ENCODE measurements at regions not wholly inside any gene's neighbourhood (a gene's known extent, or its start where the extent isn't known, plus 50 kb on each side); places are given as distances from the start of the nearest gene placed in this dataset.

GRCh38 chr3:115562636-115563267 lies 60.6 kb upstream of the GAP43 start:
- no peak overlapping the region for H4K12ac ChIP-seq (ENCODE audit: low read depth, low read length)
- no peaks in the 10 kb centered on the region for H3K9me3 ChIP-seq (ENCODE audit: insufficient read depth, low read depth, low read length)
- H4K8ac ChIP-seq (ENCODE audit: low read depth, low read length): no peak overlapping the region
- no peak overlapping the region for H4K91ac ChIP-seq (ENCODE audit: low read depth, low read length)
- H3K79me1 ChIP-seq (ENCODE audit: low read length): no peaks in the 10 kb centered on the region
- H2BK5ac ChIP-seq (ENCODE audit: low read depth, low read length, poor library complexity): no peak overlapping the region
- no peaks in the 10 kb centered on the region for H3K79me2 ChIP-seq (ENCODE audit: control insufficient read depth, insufficient read depth, low read length, poor library complexity)
- no peak overlapping the region for H3K4me2 ChIP-seq (ENCODE audit: low read length)
- no CpG with 5 or more reads among the region's 4 CpGs for WGBS (ENCODE audit: extremely low coverage, insufficient coverage, insufficient read length)
- no peaks in the 10 kb centered on the region for H3K4me1 ChIP-seq (ENCODE audit: control insufficient read depth in 1 of 2, insufficient read depth in 2 of 2, low read length in 2 of 2)
- H3K4me3 ChIP-seq (ENCODE audit: low read depth, low read length): no peak overlapping the region
- no peak overlapping the region for H2AK5ac ChIP-seq (ENCODE audit: low read length)
- no peak overlapping the region for H3K27ac ChIP-seq (ENCODE audit: low read depth, low read length)
- no peak overlapping the region for H3K9ac ChIP-seq (ENCODE audit: low read length)
- no peak for DNase-seq
- H3K18ac ChIP-seq (ENCODE audit: low read length): no peak overlapping the region
- no peak overlapping the region for H2BK120ac ChIP-seq (ENCODE audit: insufficient read depth, low read length, poor library complexity)
- no peak overlapping the region for H3K4ac ChIP-seq (ENCODE audit: low read depth, low read length)
- H2AFZ ChIP-seq (ENCODE audit: insufficient read depth, low read length, poor library complexity): no peak overlapping the region
- no peak overlapping the region for H2BK12ac ChIP-seq (ENCODE audit: low read length)
- no peak overlapping the region for H3K14ac ChIP-seq (ENCODE audit: low read length)
- H3K36me3 ChIP-seq (ENCODE audit: control insufficient read depth in 1 of 2, insufficient read depth in 2 of 2, low read length in 2 of 2): no peaks in the 10 kb centered on the region
- H3K23ac ChIP-seq (ENCODE audit: low read length): no peak overlapping the region
- H3K27me3 ChIP-seq (ENCODE audit: insufficient read depth, low read length): no peaks in the 10 kb centered on the region

GRCh38 chr3:115563984-115564383 lies 59.3 kb upstream of the GAP43 start:
- no peak overlapping the region for H2BK12ac ChIP-seq (ENCODE audit: low read length)
- no CpG with 5 or more reads among the region's 1 CpG for WGBS (ENCODE audit: extremely low coverage, insufficient coverage, insufficient read length)

GRCh38 chr3:115571413-115571812 lies 51.9 kb upstream of the GAP43 start:
- H3K4me3 ChIP-seq (ENCODE audit: low read depth, low read length): no peak overlapping the region
- DNase-seq: no peak
- no peak overlapping the region for H3K14ac ChIP-seq (ENCODE audit: low read length)
- H3K79me1 ChIP-seq (ENCODE audit: low read length): no peaks in the 10 kb centered on the region
- H2AK5ac ChIP-seq (ENCODE audit: low read length): no peak overlapping the region
- no peaks in the 10 kb centered on the region for H3K4me1 ChIP-seq (ENCODE audit: control insufficient read depth in 1 of 2, insufficient read depth in 2 of 2, low read length in 2 of 2)
- no peak overlapping the region for H2BK120ac ChIP-seq (ENCODE audit: insufficient read depth, low read length, poor library complexity)
- H3K27me3 ChIP-seq (ENCODE audit: insufficient read depth, low read length): no peaks in the 10 kb centered on the region
- H3K9ac ChIP-seq (ENCODE audit: low read length): no peak overlapping the region
- no peak overlapping the region for H4K8ac ChIP-seq (ENCODE audit: low read depth, low read length)
- no peak overlapping the region for H3K4ac ChIP-seq (ENCODE audit: low read depth, low read length)
- no peaks in the 10 kb centered on the region for H3K9me3 ChIP-seq (ENCODE audit: insufficient read depth, low read depth, low read length)
- H3K4me2 ChIP-seq (ENCODE audit: low read length): no peak overlapping the region
- no peaks in the 10 kb centered on the region for H3K79me2 ChIP-seq (ENCODE audit: control insufficient read depth, insufficient read depth, low read length, poor library complexity)
- no CpG with 5 or more reads among the region's 1 CpG for WGBS (ENCODE audit: extremely low coverage, insufficient coverage, insufficient read length)
- no peak overlapping the region for H4K12ac ChIP-seq (ENCODE audit: low read depth, low read length)
- H3K27ac ChIP-seq (ENCODE audit: low read depth, low read length): no peak overlapping the region
- H2BK12ac ChIP-seq (ENCODE audit: low read length): no peak overlapping the region
- no peak overlapping the region for H2BK5ac ChIP-seq (ENCODE audit: low read depth, low read length, poor library complexity)
- H3K23ac ChIP-seq (ENCODE audit: low read length): no peak overlapping the region
- H3K18ac ChIP-seq (ENCODE audit: low read length): no peak overlapping the region
- H2AFZ ChIP-seq (ENCODE audit: insufficient read depth, low read length, poor library complexity): no peak overlapping the region
- no peak overlapping the region for H4K91ac ChIP-seq (ENCODE audit: low read depth, low read length)
- H3K36me3 ChIP-seq (ENCODE audit: control insufficient read depth in 1 of 2, insufficient read depth in 2 of 2, low read length in 2 of 2): no peaks in the 10 kb centered on the region

More at GRCh38 chr3:115563984-115564383, 59.3 kb upstream of the GAP43 start:
- Histone ChIP-seq H3K14ac (ENCODE audit: low read length) (no peak overlapping the region), H3K27ac (ENCODE audit: low read depth, low read length) (no peak overlapping the region), H3K36me3 (ENCODE audit: control insufficient read depth in 1 of 2, insufficient read depth in 2 of 2, low read length in 2 of 2) (no peaks in the 10 kb centered on the region), H3K4ac (ENCODE audit: low read depth, low read length) (no peak overlapping the region), H3K27me3 (ENCODE audit: insufficient read depth, low read length) (no peaks in the 10 kb centered on the region), H3K4me3 (ENCODE audit: low read depth, low read length) (no peak overlapping the region), H4K12ac (ENCODE audit: low read depth, low read length) (no peak overlapping the region), H2AK5ac (ENCODE audit: low read length) (no peak overlapping the region), H3K79me2 (ENCODE audit: control insufficient read depth, insufficient read depth, low read length, poor library complexity) (no peaks in the 10 kb centered on the region), H4K8ac (ENCODE audit: low read depth, low read length) (no peak overlapping the region), H3K4me1 (ENCODE audit: control insufficient read depth in 1 of 2, insufficient read depth in 2 of 2, low read length in 2 of 2) (no peaks in the 10 kb centered on the region), H2AFZ (ENCODE audit: insufficient read depth, low read length, poor library complexity) (no peak overlapping the region), H3K4me2 (ENCODE audit: low read length) (no peak overlapping the region), H2BK120ac (ENCODE audit: insufficient read depth, low read length, poor library complexity) (no peak overlapping the region), H3K9ac (ENCODE audit: low read length) (no peak overlapping the region), H3K23ac (ENCODE audit: low read length) (no peak overlapping the region), H3K9me3 (ENCODE audit: insufficient read depth, low read depth, low read length) (no peaks in the 10 kb centered on the region), H2BK5ac (ENCODE audit: low read depth, low read length, poor library complexity) (no peak overlapping the region), H4K91ac (ENCODE audit: low read depth, low read length) (no peak overlapping the region), H3K79me1 (ENCODE audit: low read length) (no peaks in the 10 kb centered on the region), H3K18ac (ENCODE audit: low read length) (no peak overlapping the region)
- no peak for DNase-seq
